Activated CD4-positive, CD25-positive, alpha-beta regulatory T cell treated with anti-CD3 and anti-CD28 coated beads, Interleukin-2, amount 50 U/mL, for 24 hours (primary cell): ENCODE measurements at regions not wholly inside any gene's neighbourhood (a gene's known extent, or its start where the extent isn't known, plus 50 kb on each side); places are given as distances from the start of the nearest gene placed in this dataset.
"Not testable (repeated sequence)": the region's sequence is repeated elsewhere in the genome, so short reads cannot be mapped to it uniquely, and the experiment has no call there.

Source experiments
- ATAC-seq, 2 donors: fragments of 150-1000 bp; cut with Tn5 transposase; one replicate each; pipeline ENCODE4 v1.10.0; 2021; ENCODE audit warnings: mild to moderate bottlenecking in 1 of 2, moderate library complexity in 1 of 2

GRCh38 chr5:30455484-30455883 lies 738.0 kb upstream of the CDH6 start:
- not testable (repeated sequence) for ATAC-seq

GRCh38 chr5:30453168-30453567 lies 740.3 kb upstream of the CDH6 start:
- ATAC-seq, result no peak

GRCh38 chr5:30450153-30450552 lies 743.3 kb upstream of the CDH6 start:
- no peak for ATAC-seq

GRCh38 chr5:30447431-30447830 lies 746.1 kb upstream of the CDH6 start:
- no peak for ATAC-seq

- no peak for ATAC-seq
Measured at GRCh38 chr5:30446456-30446855, 747.0 kb upstream of the CDH6 start.

- ATAC-seq, result no peak
Measured at GRCh38 chr5:30438785-30439184, 754.7 kb upstream of the CDH6 start.

GRCh38 chr5:30436691-30437090 lies 756.8 kb upstream of the CDH6 start:
- no peak for ATAC-seq

GRCh38 chr5:30428866-30429407 lies 764.5 kb upstream of the CDH6 start:
- not testable (repeated sequence) for ATAC-seq

GRCh38 chr5:30414078-30414477 lies 779.4 kb upstream of the CDH6 start:
- no peak for ATAC-seq

GRCh38 chr5:30413540-30413939 lies 779.9 kb upstream of the CDH6 start:
- ATAC-seq, result no peak

- ATAC-seq, result no peak
Measured at GRCh38 chr5:30405821-30406220, 787.7 kb upstream of the CDH6 start.

GRCh38 chr5:30401479-30402058 lies 791.9 kb upstream of the CDH6 start:
- no peak for ATAC-seq

GRCh38 chr5:30398423-30398822 lies 795.1 kb upstream of the CDH6 start:
- ATAC-seq, result no peak

GRCh38 chr5:30392897-30393296 lies 800.6 kb upstream of the CDH6 start:
- no peak for ATAC-seq

- no peak for ATAC-seq
Measured at GRCh38 chr5:30390095-30390494, 803.4 kb upstream of the CDH6 start.

GRCh38 chr5:30387974-30388632 lies 805.4 kb upstream of the CDH6 start:
- no peak for ATAC-seq

GRCh38 chr5:30385754-30386153 lies 807.7 kb upstream of the CDH6 start:
- ATAC-seq, result no peak

- ATAC-seq, result no peak
Measured at GRCh38 chr5:30384171-30384570, 809.3 kb upstream of the CDH6 start.

GRCh38 chr5:30380228-30380627 lies 813.3 kb upstream of the CDH6 start:
- no peak for ATAC-seq

GRCh38 chr5:30376848-30377247 lies 816.6 kb upstream of the CDH6 start:
- no peak for ATAC-seq

GRCh38 chr5:30368064-30368463 lies 825.4 kb upstream of the CDH6 start:
- no peak for ATAC-seq

GRCh38 chr5:30365031-30365430 lies 828.5 kb upstream of the CDH6 start:
- not testable (repeated sequence) for ATAC-seq

GRCh38 chr5:30357371-30357770 lies 836.1 kb upstream of the CDH6 start:
- ATAC-seq, result no peak

- ATAC-seq, result no peak
Measured at GRCh38 chr5:30355675-30356074, 837.8 kb upstream of the CDH6 start.

GRCh38 chr5:30347858-30348257 lies 845.6 kb upstream of the CDH6 start:
- ATAC-seq, result no peak
